ENCODE measurements at regions not wholly inside any gene's neighbourhood (a gene's known extent, or its start where the extent isn't known, plus 50 kb on each side); places are given as distances from the start of the nearest gene placed in this dataset.

DNA sequence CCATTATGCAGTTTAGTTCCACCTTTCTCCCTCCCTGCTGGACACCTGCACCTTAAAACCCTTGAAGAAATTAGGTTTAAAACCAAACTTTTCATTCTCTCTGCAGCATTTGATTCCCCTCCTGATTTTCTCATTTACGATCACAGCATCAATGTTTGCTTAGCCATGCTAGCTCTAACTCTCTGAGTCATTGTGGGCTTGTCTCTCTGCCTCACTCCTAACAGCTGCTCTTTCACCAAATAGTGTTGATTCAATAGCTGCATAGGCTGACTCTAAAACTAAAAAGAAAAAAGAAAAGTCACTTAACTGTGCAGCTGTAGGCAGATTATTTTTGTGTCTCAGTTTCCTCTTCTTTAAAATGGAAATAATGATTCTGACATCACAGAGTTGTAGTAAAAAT lies 1124.9 kb downstream of the DIAPH3 start:
- H3K27ac ChIP-seq: no peak overlapping the region

DNA sequence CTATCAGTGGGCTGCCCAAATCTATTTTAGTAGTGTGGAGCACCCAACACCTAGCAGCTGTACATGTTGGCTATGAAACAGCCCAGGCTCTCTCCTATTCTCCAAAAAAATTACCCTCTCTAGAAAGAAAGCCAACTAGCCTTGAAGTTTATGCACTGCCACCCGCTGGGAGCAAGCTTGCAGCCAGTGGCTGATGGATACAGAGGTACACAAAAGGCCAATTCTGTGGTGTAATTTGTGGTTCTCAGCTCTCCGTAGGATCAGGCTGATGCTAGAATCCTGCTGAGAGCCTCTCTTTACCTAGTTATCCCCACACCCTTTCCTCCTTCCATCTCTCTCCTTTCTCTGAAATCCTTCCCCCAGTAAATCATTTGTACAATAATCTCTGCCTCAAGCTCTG lies 1120.7 kb downstream of the DIAPH3 start:
- Histone ChIP-seq H3K4me2 (no peak overlapping the region), H4K20me1 (ENCODE audit: insufficient read depth) (no peaks in the 10 kb centered on the region), H3K36me3 (ENCODE audit: insufficient read depth) (no peaks in the 10 kb centered on the region), H3K4me1 (ENCODE audit: low read depth, poor library complexity, severe bottlenecking) (no peaks in the 10 kb centered on the region), H2AFZ (ENCODE audit: low read depth) (no peak overlapping the region), H3K9ac (no peak overlapping the region), H3K27ac (no peak overlapping the region), H3K27me3 (ENCODE audit: insufficient read depth, low read depth) (no peaks in the 10 kb centered on the region), H3K4me3 (IDR thresholded peaks at IDR 0.05; ENCODE audit: insufficient read depth, low read depth, low read length) (no peak overlapping the region), H3K79me2 (ENCODE audit: insufficient read depth, low read depth) (no peaks in the 10 kb centered on the region)
- TF ChIP-seq, protein P1, sequence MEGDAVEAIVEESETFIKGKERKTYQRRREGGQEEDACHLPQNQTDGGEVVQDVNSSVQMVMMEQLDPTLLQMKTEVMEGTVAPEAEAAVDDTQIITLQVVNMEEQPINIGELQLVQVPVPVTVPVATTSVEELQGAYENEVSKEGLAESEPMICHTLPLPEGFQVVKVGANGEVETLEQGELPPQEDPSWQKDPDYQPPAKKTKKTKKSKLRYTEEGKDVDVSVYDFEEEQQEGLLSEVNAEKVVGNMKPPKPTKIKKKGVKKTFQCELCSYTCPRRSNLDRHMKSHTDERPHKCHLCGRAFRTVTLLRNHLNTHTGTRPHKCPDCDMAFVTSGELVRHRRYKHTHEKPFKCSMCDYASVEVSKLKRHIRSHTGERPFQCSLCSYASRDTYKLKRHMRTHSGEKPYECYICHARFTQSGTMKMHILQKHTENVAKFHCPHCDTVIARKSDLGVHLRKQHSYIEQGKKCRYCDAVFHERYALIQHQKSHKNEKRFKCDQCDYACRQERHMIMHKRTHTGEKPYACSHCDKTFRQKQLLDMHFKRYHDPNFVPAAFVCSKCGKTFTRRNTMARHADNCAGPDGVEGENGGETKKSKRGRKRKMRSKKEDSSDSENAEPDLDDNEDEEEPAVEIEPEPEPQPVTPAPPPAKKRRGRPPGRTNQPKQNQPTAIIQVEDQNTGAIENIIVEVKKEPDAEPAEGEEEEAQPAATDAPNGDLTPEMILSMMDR (conservative IDR thresholded peaks at IDR 0.05; ENCODE audit: low read depth, low read length): no peak

More for the DNA sequence above, 1124.9 kb downstream of the DIAPH3 start:
- Histone ChIP-seq H3K4me2 (no peak overlapping the region), H4K20me1 (ENCODE audit: insufficient read depth) (no peaks in the 10 kb centered on the region), H3K4me3 (IDR thresholded peaks at IDR 0.05; ENCODE audit: insufficient read depth, low read depth, low read length) (no peak overlapping the region), H3K4me1 (ENCODE audit: low read depth, poor library complexity, severe bottlenecking) (no peaks in the 10 kb centered on the region), H3K79me2 (ENCODE audit: insufficient read depth, low read depth) (no peaks in the 10 kb centered on the region), H3K9ac (no peak overlapping the region), H3K36me3 (ENCODE audit: insufficient read depth) (no peaks in the 10 kb centered on the region), H2AFZ (ENCODE audit: low read depth) (no peak overlapping the region), H3K27me3 (ENCODE audit: insufficient read depth, low read depth) (no peaks in the 10 kb centered on the region)
- TF ChIP-seq, protein P1 (conservative IDR thresholded peaks at IDR 0.05; ENCODE audit: low read depth, low read length): no peak

DNA sequence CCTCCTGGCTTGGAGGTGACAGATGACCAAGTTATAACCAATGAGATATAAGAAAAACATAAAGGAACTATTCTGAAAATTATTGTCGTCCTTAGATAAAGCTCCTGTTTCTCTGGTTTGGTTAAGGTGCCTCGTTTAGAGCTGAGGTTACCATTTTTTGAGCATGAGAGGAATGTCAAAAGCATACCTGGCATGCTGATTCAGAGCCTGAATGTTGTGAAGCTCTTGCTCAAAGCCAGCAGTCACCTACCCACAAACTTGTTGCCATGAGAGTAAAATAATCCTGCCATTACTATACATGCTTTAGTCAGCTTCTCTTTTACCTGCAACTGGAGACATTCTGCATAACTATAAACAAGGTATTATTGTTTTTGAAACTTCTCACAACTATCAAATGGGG lies 1116.2 kb downstream of the DIAPH3 start:
- no peak overlapping the region for H2AFZ ChIP-seq (ENCODE audit: low read depth)
- no peak overlapping the region for H3K9ac ChIP-seq
- H3K4me2 ChIP-seq: no peak overlapping the region
- H3K36me3 ChIP-seq (ENCODE audit: insufficient read depth): no peaks in the 10 kb centered on the region
- H3K79me2 ChIP-seq (ENCODE audit: insufficient read depth, low read depth): no peaks in the 10 kb centered on the region
- H3K4me3 ChIP-seq (IDR thresholded peaks at IDR 0.05; ENCODE audit: insufficient read depth, low read depth, low read length): no peak overlapping the region
- no peaks in the 10 kb centered on the region for H4K20me1 ChIP-seq (ENCODE audit: insufficient read depth)
- no peak overlapping the region for H3K27ac ChIP-seq
- H3K4me1 ChIP-seq (ENCODE audit: low read depth, poor library complexity, severe bottlenecking): no peaks in the 10 kb centered on the region
- TF ChIP-seq, protein P1 (conservative IDR thresholded peaks at IDR 0.05; ENCODE audit: low read depth, low read length): no peak
- no peaks in the 10 kb centered on the region for H3K27me3 ChIP-seq (ENCODE audit: insufficient read depth, low read depth)

DNA sequence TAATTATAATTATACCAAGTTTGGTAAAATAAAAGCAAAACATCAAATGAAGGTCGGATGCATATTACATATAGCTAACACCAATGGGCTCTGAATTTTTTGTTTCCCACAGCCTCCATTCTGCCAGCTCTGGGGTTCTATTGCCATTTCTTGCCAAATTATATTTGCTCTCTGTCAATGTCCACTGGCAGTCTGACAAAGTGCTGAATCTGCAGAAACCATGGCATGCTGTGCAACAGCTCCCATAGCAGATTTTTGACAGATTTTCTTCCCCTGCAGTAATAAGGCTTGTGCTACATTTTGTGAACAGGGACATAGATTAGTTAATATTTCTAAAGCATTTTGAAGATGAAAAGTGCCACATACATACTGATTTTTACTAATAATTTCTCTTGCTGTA lies 1102.1 kb downstream of the DIAPH3 start:
- H3K9ac ChIP-seq: no peak overlapping the region
- H3K36me3 ChIP-seq (ENCODE audit: insufficient read depth): no peaks in the 10 kb centered on the region
- no peak overlapping the region for H3K27ac ChIP-seq
- H3K79me2 ChIP-seq (ENCODE audit: insufficient read depth, low read depth): no peaks in the 10 kb centered on the region
- H4K20me1 ChIP-seq (ENCODE audit: insufficient read depth): no peaks in the 10 kb centered on the region
- no peak overlapping the region for H3K4me2 ChIP-seq
- no peak overlapping the region for H3K4me3 ChIP-seq (IDR thresholded peaks at IDR 0.05; ENCODE audit: insufficient read depth, low read depth, low read length)
- TF ChIP-seq, protein P1 (conservative IDR thresholded peaks at IDR 0.05; ENCODE audit: low read depth, low read length): no peak
- no peak overlapping the region for H2AFZ ChIP-seq (ENCODE audit: low read depth)
- H3K27me3 ChIP-seq (ENCODE audit: insufficient read depth, low read depth): no peaks in the 10 kb centered on the region
- no peaks in the 10 kb centered on the region for H3K4me1 ChIP-seq (ENCODE audit: low read depth, poor library complexity, severe bottlenecking)
